Esophagus muscularis mucosa (tissue), 4 donors: ENCODE measurements at regions not wholly inside any gene's neighbourhood (a gene's known extent, or its start where the extent isn't known, plus 50 kb on each side); places are given as distances from the start of the nearest gene placed in this dataset.

Source experiments
- CTCF ChIP-seq, 3 experiments: fragments of 200-600 bp in 2 of 3; fragments of 450-650 bp in 1 of 3; sonication (generic) in 2 of 3; IDR thresholded peaks; one replicate each; pipeline ENCODE4 v1.5.1; 2017 to 2019; ENCODE audit warnings: antibody characterized with exemption in 3 of 3, mild to moderate bottlenecking in 2 of 3, moderate library complexity in 1 of 3
- EP300 ChIP-seq: sonication (generic); formaldehyde crosslinking; IDR thresholded peaks from one replicate; pipeline ENCODE4 v1.6.1; 2017; ENCODE audit warnings: antibody characterized with exemption
- POLR2A ChIP-seq: fragments of 450-650 bp; IDR thresholded peaks from one replicate; pipeline ENCODE4 v1.6.1; 2017; ENCODE audit warnings: antibody characterized with exemption, moderate library complexity, mild to moderate bottlenecking, low read depth

- TF ChIP-seq CTCF (IDR thresholded peaks at IDR 0.05) (no peak), EP300 (no peak), POLR2A (no peak)
These were observed 448.7 kb upstream of the ACTBL2 start for GRCh38 chr5:57931352-57931751.
